ENCODE measurements at regions not wholly inside any gene's neighbourhood (a gene's known extent, or its start where the extent isn't known, plus 50 kb on each side); places are given as distances from the start of the nearest gene placed in this dataset.

GRCh38 chr2:52404046-52404445, 1363.6 kb upstream of the CHAC2 start:
- TF ChIP-seq CTCF (conservative IDR thresholded peaks at IDR 0.05; ENCODE audit: low read depth in 2 of 2): no peak
- no peak for TF ChIP-seq JUNB (IDR thresholded peaks at IDR 0.05; ENCODE audit: unreplicated experiment)
- TF ChIP-seq, protein P1, sequence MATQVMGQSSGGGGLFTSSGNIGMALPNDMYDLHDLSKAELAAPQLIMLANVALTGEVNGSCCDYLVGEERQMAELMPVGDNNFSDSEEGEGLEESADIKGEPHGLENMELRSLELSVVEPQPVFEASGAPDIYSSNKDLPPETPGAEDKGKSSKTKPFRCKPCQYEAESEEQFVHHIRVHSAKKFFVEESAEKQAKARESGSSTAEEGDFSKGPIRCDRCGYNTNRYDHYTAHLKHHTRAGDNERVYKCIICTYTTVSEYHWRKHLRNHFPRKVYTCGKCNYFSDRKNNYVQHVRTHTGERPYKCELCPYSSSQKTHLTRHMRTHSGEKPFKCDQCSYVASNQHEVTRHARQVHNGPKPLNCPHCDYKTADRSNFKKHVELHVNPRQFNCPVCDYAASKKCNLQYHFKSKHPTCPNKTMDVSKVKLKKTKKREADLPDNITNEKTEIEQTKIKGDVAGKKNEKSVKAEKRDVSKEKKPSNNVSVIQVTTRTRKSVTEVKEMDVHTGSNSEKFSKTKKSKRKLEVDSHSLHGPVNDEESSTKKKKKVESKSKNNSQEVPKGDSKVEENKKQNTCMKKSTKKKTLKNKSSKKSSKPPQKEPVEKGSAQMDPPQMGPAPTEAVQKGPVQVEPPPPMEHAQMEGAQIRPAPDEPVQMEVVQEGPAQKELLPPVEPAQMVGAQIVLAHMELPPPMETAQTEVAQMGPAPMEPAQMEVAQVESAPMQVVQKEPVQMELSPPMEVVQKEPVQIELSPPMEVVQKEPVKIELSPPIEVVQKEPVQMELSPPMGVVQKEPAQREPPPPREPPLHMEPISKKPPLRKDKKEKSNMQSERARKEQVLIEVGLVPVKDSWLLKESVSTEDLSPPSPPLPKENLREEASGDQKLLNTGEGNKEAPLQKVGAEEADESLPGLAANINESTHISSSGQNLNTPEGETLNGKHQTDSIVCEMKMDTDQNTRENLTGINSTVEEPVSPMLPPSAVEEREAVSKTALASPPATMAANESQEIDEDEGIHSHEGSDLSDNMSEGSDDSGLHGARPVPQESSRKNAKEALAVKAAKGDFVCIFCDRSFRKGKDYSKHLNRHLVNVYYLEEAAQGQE (IDR thresholded peaks at IDR 0.05; ENCODE audit: unreplicated experiment): no peak
- no peak for TF ChIP-seq ZNF114 (CRISPR knock-in tag; IDR thresholded peaks at IDR 0.05)
- TF ChIP-seq EZH2 (IDR thresholded peaks at IDR 0.05; ENCODE audit: low read depth, unreplicated experiment): no peak
- TF ChIP-seq EZH2phosphoT487 (IDR thresholded peaks at IDR 0.05; ENCODE audit: unreplicated experiment): no peak

All from GM23338 (cell line).